ENCODE measurements at regions not wholly inside any gene's neighbourhood (a gene's known extent, or its start where the extent isn't known, plus 50 kb on each side); places are given as distances from the start of the nearest gene placed in this dataset.

DNA sequence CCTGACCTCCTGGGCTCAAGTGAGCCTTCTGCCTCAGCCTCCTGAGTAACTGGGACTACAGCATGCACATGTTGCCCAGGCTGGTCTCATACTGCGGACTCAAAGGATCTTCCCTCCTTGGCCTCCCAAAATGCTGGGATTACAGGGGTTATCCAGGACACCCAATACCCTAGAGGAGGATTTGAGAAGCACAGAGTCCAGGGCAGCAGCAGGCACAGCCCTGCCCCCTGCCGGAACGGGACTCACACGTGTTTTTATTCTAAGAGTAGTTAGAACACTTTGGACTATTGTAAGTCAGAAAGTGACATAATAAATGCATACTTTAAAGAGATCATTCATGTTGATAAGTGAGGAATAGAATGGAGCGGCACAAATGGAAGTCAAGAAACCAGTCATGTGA is 80.2 kb downstream of the C6orf118 start:
- Mint-ChIP-seq H3K27me3 (ENCODE audit: unreplicated experiment) (no peaks in the 10 kb centered on the region), H3K36me3 (ENCODE audit: low read depth, unreplicated experiment) (no peaks in the 10 kb centered on the region), H3K27ac (ENCODE audit: unreplicated experiment) (no peak overlapping the region), H3K9me3 (ENCODE audit: unreplicated experiment) (no peaks in the 10 kb centered on the region), H3K4me3 (ENCODE audit: unreplicated experiment) (no peak overlapping the region), H3K4me1 (ENCODE audit: unreplicated experiment) (peaks cover 4% of the 10 kb centered on the region)
- no peak for DNase-seq (ENCODE audit: low spot score)
- TF ChIP-seq, protein P1, sequence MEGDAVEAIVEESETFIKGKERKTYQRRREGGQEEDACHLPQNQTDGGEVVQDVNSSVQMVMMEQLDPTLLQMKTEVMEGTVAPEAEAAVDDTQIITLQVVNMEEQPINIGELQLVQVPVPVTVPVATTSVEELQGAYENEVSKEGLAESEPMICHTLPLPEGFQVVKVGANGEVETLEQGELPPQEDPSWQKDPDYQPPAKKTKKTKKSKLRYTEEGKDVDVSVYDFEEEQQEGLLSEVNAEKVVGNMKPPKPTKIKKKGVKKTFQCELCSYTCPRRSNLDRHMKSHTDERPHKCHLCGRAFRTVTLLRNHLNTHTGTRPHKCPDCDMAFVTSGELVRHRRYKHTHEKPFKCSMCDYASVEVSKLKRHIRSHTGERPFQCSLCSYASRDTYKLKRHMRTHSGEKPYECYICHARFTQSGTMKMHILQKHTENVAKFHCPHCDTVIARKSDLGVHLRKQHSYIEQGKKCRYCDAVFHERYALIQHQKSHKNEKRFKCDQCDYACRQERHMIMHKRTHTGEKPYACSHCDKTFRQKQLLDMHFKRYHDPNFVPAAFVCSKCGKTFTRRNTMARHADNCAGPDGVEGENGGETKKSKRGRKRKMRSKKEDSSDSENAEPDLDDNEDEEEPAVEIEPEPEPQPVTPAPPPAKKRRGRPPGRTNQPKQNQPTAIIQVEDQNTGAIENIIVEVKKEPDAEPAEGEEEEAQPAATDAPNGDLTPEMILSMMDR (IDR thresholded peaks at IDR 0.05; ENCODE audit: unreplicated experiment), result no peak

DNA sequence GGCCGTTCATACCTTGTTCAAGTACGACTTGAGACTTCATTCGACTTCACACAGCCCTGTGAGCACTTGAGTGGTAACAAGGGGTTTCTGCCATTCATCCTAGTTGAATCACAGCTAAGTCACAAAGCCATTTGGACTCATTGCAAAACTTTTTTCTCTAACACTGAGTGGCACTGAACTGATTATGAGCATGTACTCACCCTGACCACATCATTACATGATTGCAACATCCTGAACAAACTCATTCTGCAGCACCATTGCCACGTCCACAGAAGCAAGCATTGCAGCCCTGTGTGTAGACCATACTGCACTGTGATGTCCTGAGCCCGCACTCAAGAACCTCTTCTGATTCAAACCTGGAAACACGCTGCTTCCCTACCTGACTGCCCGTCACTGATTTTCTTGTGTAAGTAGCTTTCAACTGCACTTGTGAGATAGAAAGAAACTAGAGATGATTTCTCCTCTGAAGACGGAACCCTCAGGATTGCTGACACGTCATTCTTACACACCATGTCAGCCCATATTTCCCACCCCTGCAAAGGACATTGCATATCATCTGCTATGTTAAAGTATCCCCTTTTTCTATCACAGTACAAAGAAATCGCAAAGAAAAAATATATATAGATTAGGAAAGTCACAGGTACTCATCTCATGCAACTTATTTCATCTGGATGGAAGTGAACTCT is 81.6 kb downstream of the C6orf118 start:
- Mint-ChIP-seq H3K9me3 (ENCODE audit: unreplicated experiment) (no peaks in the 10 kb centered on the region), H3K4me3 (ENCODE audit: unreplicated experiment) (no peak overlapping the region), H3K4me1 (ENCODE audit: unreplicated experiment) (peaks cover 4% of the 10 kb centered on the region), H3K27ac (ENCODE audit: unreplicated experiment) (no peak overlapping the region), H3K27me3 (ENCODE audit: unreplicated experiment) (no peaks in the 10 kb centered on the region), H3K36me3 (ENCODE audit: low read depth, unreplicated experiment) (no peaks in the 10 kb centered on the region)
- TF ChIP-seq, protein P1 (IDR thresholded peaks at IDR 0.05; ENCODE audit: unreplicated experiment), result no peak
- DNase-seq (ENCODE audit: low spot score), result no peak

DNA sequence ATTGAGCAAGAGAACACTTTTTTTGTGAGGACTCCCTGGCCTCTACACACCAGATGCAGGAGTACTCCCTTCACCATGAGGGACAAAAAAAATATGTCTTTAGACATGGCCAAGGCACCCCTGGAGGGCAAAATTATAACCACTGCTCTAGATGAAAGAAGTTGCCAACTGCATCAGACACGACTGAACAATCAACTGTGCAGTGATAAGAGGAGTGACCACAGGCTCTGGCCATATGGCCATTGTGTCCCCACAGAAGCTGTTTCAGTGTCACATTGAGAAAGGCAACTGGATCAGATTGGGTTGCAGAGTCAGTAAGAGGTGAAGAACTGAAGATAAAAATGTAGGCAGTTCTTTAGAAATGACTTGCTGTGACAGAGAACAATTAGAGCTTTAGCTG is 85.7 kb downstream of the C6orf118 start:
- H3K27ac Mint-ChIP-seq (ENCODE audit: unreplicated experiment), result no peak overlapping the region
- H3K4me1 Mint-ChIP-seq (ENCODE audit: unreplicated experiment), result no peaks in the 10 kb centered on the region
- H3K4me3 Mint-ChIP-seq (ENCODE audit: unreplicated experiment), result no peak overlapping the region
- no peaks in the 10 kb centered on the region for H3K36me3 Mint-ChIP-seq (ENCODE audit: low read depth, unreplicated experiment)
- H3K27me3 Mint-ChIP-seq (ENCODE audit: unreplicated experiment), result peaks cover 2% of the 10 kb centered on the region
- DNase-seq (ENCODE audit: low spot score), result no peak
- TF ChIP-seq, protein P1 (IDR thresholded peaks at IDR 0.05; ENCODE audit: unreplicated experiment), result no peak
- no peaks in the 10 kb centered on the region for H3K9me3 Mint-ChIP-seq (ENCODE audit: unreplicated experiment)

DNA sequence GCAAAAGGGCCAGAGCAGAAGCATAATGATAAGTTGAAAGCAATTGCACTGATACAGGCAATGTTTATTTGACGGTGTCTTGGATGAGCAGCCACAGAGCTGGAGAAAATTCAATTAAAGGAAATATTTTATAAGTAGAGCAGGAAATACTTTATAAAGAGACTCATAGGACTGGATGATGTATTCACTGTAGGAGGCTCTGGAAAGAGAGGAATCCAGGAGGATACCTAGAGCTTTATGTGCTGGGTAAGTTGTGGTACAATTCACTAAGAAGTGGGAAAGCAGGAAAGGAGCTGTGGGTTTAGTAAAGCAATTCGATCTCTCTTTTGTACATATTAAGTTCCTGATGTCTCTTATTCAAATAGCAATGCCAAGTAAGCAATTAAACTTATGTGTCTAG is 86.3 kb downstream of the C6orf118 start:
- Mint-ChIP-seq H3K4me3 (ENCODE audit: unreplicated experiment) (no peak overlapping the region), H3K9me3 (ENCODE audit: unreplicated experiment) (no peaks in the 10 kb centered on the region), H3K4me1 (ENCODE audit: unreplicated experiment) (no peaks in the 10 kb centered on the region), H3K36me3 (ENCODE audit: low read depth, unreplicated experiment) (no peaks in the 10 kb centered on the region), H3K27ac (ENCODE audit: unreplicated experiment) (no peak overlapping the region), H3K27me3 (ENCODE audit: unreplicated experiment) (peaks cover 2% of the 10 kb centered on the region)
- DNase-seq (ENCODE audit: low spot score), result no peak
- TF ChIP-seq, protein P1 (IDR thresholded peaks at IDR 0.05; ENCODE audit: unreplicated experiment), result no peak

DNA sequence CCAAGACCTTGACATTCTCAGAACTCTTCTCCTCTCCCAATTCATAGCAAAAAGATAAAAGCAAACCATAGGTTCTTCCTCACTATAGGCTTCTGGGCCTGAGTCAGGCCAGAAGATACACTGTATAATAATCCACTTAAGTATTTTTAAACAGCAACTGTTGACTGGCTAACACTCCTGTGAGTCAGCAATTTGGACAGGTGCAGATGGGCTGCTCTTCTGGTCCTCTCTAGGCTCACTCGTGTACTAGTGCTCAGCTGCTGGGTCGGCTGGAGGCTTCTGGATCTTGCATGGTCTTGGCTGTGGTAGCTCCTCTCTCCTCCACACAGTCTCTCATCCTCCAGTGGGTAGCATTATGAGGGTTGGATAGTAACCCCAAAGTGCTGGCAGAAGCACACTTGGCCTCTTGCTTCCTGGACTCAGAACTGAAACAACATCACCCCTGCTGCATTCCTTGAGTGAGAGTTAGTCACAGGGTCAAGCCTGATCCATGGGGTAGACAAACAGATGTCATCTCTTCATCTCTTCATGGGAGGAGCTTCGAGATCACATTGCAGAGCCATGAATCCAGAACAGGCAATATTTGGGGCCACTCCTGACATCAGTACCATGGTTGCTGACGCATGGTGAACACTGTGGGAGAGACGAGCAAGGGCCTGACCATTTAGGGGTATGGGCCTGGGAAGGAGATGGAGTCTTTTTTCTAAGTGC is 86.9 kb downstream of the C6orf118 start:
- Mint-ChIP-seq H3K4me1 (ENCODE audit: unreplicated experiment) (no peaks in the 10 kb centered on the region), H3K9me3 (ENCODE audit: unreplicated experiment) (no peaks in the 10 kb centered on the region), H3K4me3 (ENCODE audit: unreplicated experiment) (no peak overlapping the region), H3K36me3 (ENCODE audit: low read depth, unreplicated experiment) (no peaks in the 10 kb centered on the region), H3K27ac (ENCODE audit: unreplicated experiment) (no peak overlapping the region), H3K27me3 (ENCODE audit: unreplicated experiment) (peaks cover 2% of the 10 kb centered on the region)
- TF ChIP-seq, protein P1 (IDR thresholded peaks at IDR 0.05; ENCODE audit: unreplicated experiment), result no peak
- no peak for DNase-seq (ENCODE audit: low spot score)
